A673 (cell line): ENCODE measurements at regions not wholly inside any gene's neighbourhood (a gene's known extent, or its start where the extent isn't known, plus 50 kb on each side); places are given as distances from the start of the nearest gene placed in this dataset.

Experiments used
- CTCF ChIP-seq: fragments of 300-800, 200-600 bp; sonication (generic); conservative IDR thresholded peaks from 2 replicates; pipeline ENCODE4 v1.5.1; 2017; ENCODE audit warnings: low read depth, mild to moderate bottlenecking, antibody characterized with exemption, low read length, moderate library complexity, mixed read lengths
- EZH2 ChIP-seq: fragments of 200-600 bp; sonication (generic); IDR thresholded peaks from 2 replicates; pipeline ENCODE4 v1.6.1; 2017; ENCODE audit warnings: borderline replicate concordance, low read depth, mild to moderate bottlenecking, mixed read lengths, antibody characterized with exemption, low read length; ENCODE audit not compliant: poor library complexity, severe bottlenecking

- TF ChIP-seq CTCF (no peak), EZH2 (no peak)
Observed at GRCh38 chr1:194309269-194309668, 1122.9 kb upstream of the B3GALT2 start.
